WTC11 (cell line): ENCODE measurements at regions not wholly inside any gene's neighbourhood (a gene's known extent, or its start where the extent isn't known, plus 50 kb on each side); places are given as distances from the start of the nearest gene placed in this dataset.

ENCODE experiments used
- CTCF ChIP-seq: fragments of 200-600 bp; IDR thresholded peaks from 2 replicates; pipeline ENCODE4 v1.8.0; 2022; ENCODE audit warnings: antibody characterized with exemption
- NFE2L1 ChIP-seq: sonication (generic); formaldehyde crosslinking; IDR thresholded peaks from 2 replicates; pipeline ENCODE4 v1.8.1; 2023; ENCODE audit warnings: missing genetic modification reagents
- TP53 ChIP-seq: sonication (generic); formaldehyde crosslinking; IDR thresholded peaks from 2 replicates; pipeline ENCODE4 v1.8.1; 2023; ENCODE audit warnings: mild to moderate bottlenecking, missing genetic modification reagents
- TF ChIP-seq, protein P1 (sequence below): sonication (generic); formaldehyde crosslinking; conservative IDR thresholded peaks from 2 replicates; pipeline ENCODE4 v1.8.1; 2022; ENCODE audit warnings: mild to moderate bottlenecking, missing genetic modification reagents

GRCh38 chr9:107863396-107863795 is 373.8 kb upstream of the KLF4 start:
- TF ChIP-seq, protein P1, sequence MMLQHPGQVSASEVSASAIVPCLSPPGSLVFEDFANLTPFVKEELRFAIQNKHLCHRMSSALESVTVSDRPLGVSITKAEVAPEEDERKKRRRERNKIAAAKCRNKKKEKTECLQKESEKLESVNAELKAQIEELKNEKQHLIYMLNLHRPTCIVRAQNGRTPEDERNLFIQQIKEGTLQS (CRISPR knock-in tag) = no peak
- TF ChIP-seq TP53 (CRISPR knock-in tag) (no peak), NFE2L1 (CRISPR knock-in tag) (no peak), CTCF (no peak)
